GM12865 (cell line): ENCODE measurements at regions not wholly inside any gene's neighbourhood (a gene's known extent, or its start where the extent isn't known, plus 50 kb on each side); places are given as distances from the start of the nearest gene placed in this dataset.

ENCODE experiments used
- DNase-seq: peaks from one replicate; pipeline ENCODE4 v3.0.0; 2010; ENCODE audit warnings: low read depth
- H3K4me3 ChIP-seq: 2 replicates; pipeline ENCODE4 v1.5.1; 2011; ENCODE audit warnings: mild to moderate bottlenecking, low read depth, low read length, control low read depth
- CTCF ChIP-seq: IDR thresholded peaks from 2 replicates; pipeline ENCODE4 v1.5.1; 2011; ENCODE audit warnings: low read length, control low read depth, low read depth, inconsistent platforms; ENCODE audit not compliant: insufficient read depth; ENCODE audit errors: missing control alignments

DNA sequence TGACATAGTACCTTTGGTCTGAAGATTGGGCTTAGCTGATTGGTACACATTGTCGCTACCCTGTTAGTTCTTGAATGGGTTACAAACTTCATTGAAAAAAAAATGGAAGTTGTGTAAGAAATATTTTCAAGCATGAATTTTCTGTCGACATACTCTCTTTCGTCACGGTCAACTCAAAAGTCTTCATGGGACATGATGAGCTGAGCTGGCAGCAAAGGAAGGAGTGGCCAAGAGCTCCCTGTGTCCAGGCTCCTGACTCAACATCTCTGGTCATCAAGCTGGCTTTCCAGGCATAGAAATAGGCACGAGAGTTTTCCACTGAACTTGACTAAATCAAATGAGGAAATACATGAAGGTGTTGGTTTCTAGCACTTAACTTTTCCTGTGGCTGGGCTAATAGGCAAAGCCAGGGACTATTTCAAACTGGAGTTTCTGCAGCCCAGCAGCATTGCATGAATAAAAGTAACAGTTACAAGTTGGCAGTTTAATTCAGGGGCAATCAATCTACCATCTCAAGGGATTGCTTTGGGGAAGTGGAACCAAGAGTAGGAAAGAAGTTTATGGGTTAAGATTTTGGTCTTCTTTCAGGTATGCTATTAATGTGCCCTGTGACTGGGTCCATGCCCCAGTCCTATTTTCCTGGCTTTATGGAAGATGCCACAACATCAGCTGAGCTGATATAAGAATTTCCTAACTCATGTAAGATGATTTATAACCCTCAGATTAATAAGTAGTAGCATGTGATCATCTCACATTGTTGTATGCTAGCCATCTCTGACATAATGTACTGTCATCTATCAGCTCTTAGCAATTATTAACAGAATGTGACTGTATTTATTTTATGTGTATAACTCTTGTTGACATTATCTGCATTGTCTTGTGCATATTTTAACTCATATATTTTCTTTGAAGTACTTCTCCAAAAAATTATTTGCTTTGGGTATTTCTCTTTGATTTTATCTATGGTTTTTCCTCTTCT is 385.8 kb downstream of the DLEU7 start:
- no peak for DNase-seq
- no peak overlapping the region for H3K4me3 ChIP-seq
- TF ChIP-seq CTCF, result no peak

- no peak for DNase-seq
- TF ChIP-seq CTCF, result no peak
- H3K4me3 ChIP-seq, result no peak overlapping the region
Measured at GRCh38 chr13:50459046-50459445, 384.4 kb downstream of the DLEU7 start.

- no peak overlapping the region for H3K4me3 ChIP-seq
- no peak for TF ChIP-seq CTCF
- DNase-seq, result no peak
Measured at GRCh38 chr13:50459658-50460057, 383.8 kb downstream of the DLEU7 start.

DNA sequence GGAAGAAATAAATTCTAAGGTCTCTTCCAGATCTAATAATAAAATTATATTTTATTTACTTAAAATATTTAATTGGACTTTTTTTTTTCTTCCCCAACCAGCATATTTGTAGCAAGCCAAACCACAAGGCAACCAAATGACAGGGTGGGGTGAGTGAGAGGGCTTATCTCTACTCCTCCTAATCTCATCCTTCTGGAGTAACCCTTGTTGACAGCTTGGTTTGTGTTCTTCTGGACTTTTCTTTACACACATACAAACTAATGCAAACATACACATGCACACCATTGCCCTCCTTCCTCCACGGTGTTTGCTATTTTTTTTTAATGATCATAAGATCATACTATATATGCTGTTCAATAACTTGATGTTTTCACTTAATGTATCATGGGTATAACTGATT is 383.1 kb downstream of the DLEU7 start:
- no peak for DNase-seq
- H3K4me3 ChIP-seq, result no peak overlapping the region
- no peak for TF ChIP-seq CTCF

DNA sequence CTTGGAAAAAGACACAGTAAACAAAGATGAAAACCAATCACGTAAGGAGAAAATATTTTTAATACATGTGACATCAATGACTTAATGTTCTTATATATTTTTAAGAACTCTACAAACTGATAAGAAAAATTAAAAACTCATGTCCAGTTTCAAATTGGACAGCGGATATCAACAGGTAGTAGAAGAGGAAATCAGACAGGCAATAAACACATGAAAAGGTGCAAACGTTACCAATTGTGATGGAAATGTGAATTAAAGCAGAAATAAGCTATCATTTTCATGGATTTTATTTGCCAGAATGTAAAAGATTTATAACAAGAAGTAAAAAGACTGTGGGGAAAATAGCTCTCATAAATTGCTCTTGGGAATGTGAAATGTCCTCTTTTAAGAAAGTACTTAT is 382.3 kb downstream of the DLEU7 start:
- TF ChIP-seq CTCF, result no peak
- H3K4me3 ChIP-seq, result no peak overlapping the region
- DNase-seq, result no peak

GRCh38 chr13:50463719-50464118 is 379.8 kb downstream of the DLEU7 start:
- no peak overlapping the region for H3K4me3 ChIP-seq
- DNase-seq, result no peak
- TF ChIP-seq CTCF, result no peak
